NT2/D1 (cell line): ENCODE measurements at regions not wholly inside any gene's neighbourhood (a gene's known extent, or its start where the extent isn't known, plus 50 kb on each side); places are given as distances from the start of the nearest gene placed in this dataset.

Experiments
- DNase-seq: peaks from one replicate; pipeline ENCODE4 v3.0.0-alpha.2; 2011; ENCODE audit warnings: low read depth, low spot score
- H3K27me3 ChIP-seq: 2 replicates; pipeline ENCODE4 v1.6.0; 2011; ENCODE audit warnings: mild to moderate bottlenecking; ENCODE audit not compliant: insufficient read length, insufficient read depth
- H3K36me3 ChIP-seq: 2 replicates; pipeline ENCODE4 v1.6.1; 2011; ENCODE audit warnings: mild to moderate bottlenecking, low read length, mixed read lengths; ENCODE audit not compliant: insufficient read depth, insufficient read length
- H3K4me1 ChIP-seq: 2 replicates; pipeline ENCODE4 v1.5.1; 2011; ENCODE audit not compliant: insufficient read depth, insufficient read length
- H3K4me3 ChIP-seq: 2 replicates; pipeline ENCODE4 v1.5.1; 2011; ENCODE audit warnings: low read depth; ENCODE audit not compliant: insufficient read length
- H3K9ac ChIP-seq: 2 replicates; pipeline ENCODE4 v1.6.0; 2011; ENCODE audit warnings: low read depth; ENCODE audit not compliant: insufficient read length
- H3K9me3 ChIP-seq: 2 replicates; pipeline ENCODE4 v1.5.1; 2011; ENCODE audit warnings: mild to moderate bottlenecking, low read length; ENCODE audit not compliant: insufficient read depth
- SUZ12 ChIP-seq: IDR thresholded peaks from 2 replicates; pipeline ENCODE4 v1.6.1; 2011; ENCODE audit not compliant: insufficient read length, insufficient read depth; ENCODE audit errors: extremely low read depth
- YY1 ChIP-seq: IDR thresholded peaks from 2 replicates; pipeline ENCODE4 v1.6.1; 2011; ENCODE audit not compliant: insufficient read length, insufficient read depth
- ZNF274 ChIP-seq: IDR thresholded peaks from 2 replicates; pipeline ENCODE4 v1.6.1; 2011; ENCODE audit warnings: mild to moderate bottlenecking, low read depth, low read length

- no peak for TF ChIP-seq SUZ12
- TF ChIP-seq ZNF274, result no peak
- TF ChIP-seq YY1, result no peak
- H3K27me3 ChIP-seq, result no peaks in the 10 kb centered on the region
Measured at GRCh38 chr17:5635949-5636348, 51.6 kb upstream of the NLRP1 start.

GRCh38 chr17:5638596-5638995 lies 54.3 kb upstream of the NLRP1 start:
- no peaks in the 10 kb centered on the region for H3K27me3 ChIP-seq
- no peak overlapping the region for H3K4me3 ChIP-seq
- no peaks in the 10 kb centered on the region for H3K9me3 ChIP-seq
- H3K36me3 ChIP-seq, result no peaks in the 10 kb centered on the region
- no peak for TF ChIP-seq ZNF274
- no peak for TF ChIP-seq SUZ12
- TF ChIP-seq YY1, result no peak
- H3K4me1 ChIP-seq, result no peaks in the 10 kb centered on the region
- no peak for DNase-seq
- no peak overlapping the region for H3K9ac ChIP-seq

More at GRCh38 chr17:5635949-5636348, 51.6 kb upstream of the NLRP1 start:
- H3K4me3 ChIP-seq, result no peak overlapping the region
- H3K4me1 ChIP-seq, result no peaks in the 10 kb centered on the region
- H3K9ac ChIP-seq, result no peak overlapping the region
- no peaks in the 10 kb centered on the region for H3K9me3 ChIP-seq
- DNase-seq, result no peak
- H3K36me3 ChIP-seq, result no peaks in the 10 kb centered on the region

- no peak for TF ChIP-seq SUZ12
- TF ChIP-seq ZNF274, result no peak
- TF ChIP-seq YY1, result no peak
- Histone ChIP-seq H3K9me3 (no peaks in the 10 kb centered on the region), H3K4me1 (no peaks in the 10 kb centered on the region), H3K36me3 (no peaks in the 10 kb centered on the region), H3K27me3 (no peaks in the 10 kb centered on the region), H3K9ac (no peak overlapping the region), H3K4me3 (no peak overlapping the region)
- DNase-seq, result no peak
Measured at GRCh38 chr17:5640726-5641125, 56.4 kb upstream of the NLRP1 start.

- Histone ChIP-seq H3K4me3 (no peak overlapping the region), H3K9me3 (no peaks in the 10 kb centered on the region), H3K4me1 (no peaks in the 10 kb centered on the region), H3K36me3 (no peaks in the 10 kb centered on the region), H3K27me3 (no peaks in the 10 kb centered on the region), H3K9ac (no peak overlapping the region)
- TF ChIP-seq ZNF274, result no peak
- TF ChIP-seq YY1, result no peak
- no peak for TF ChIP-seq SUZ12
- DNase-seq, result no peak
Measured at GRCh38 chr17:5642752-5643151, 58.4 kb upstream of the NLRP1 start.

- Histone ChIP-seq H3K4me3 (no peak overlapping the region), H3K4me1 (no peaks in the 10 kb centered on the region), H3K9me3 (no peaks in the 10 kb centered on the region), H3K36me3 (no peaks in the 10 kb centered on the region), H3K27me3 (no peaks in the 10 kb centered on the region), H3K9ac (no peak overlapping the region)
- DNase-seq, result no peak
- TF ChIP-seq SUZ12, result no peak
- TF ChIP-seq YY1, result no peak
Measured at GRCh38 chr17:5644065-5644464, 59.8 kb upstream of the NLRP1 start.

GRCh38 chr17:5651348-5651747 lies 67.0 kb upstream of the NLRP1 start:
- no peaks in the 10 kb centered on the region for H3K4me1 ChIP-seq
- H3K9ac ChIP-seq, result no peak overlapping the region
- H3K9me3 ChIP-seq, result peaks cover 8% of the 10 kb centered on the region
- DNase-seq, result no peak
- H3K27me3 ChIP-seq, result no peaks in the 10 kb centered on the region
- TF ChIP-seq ZNF274 (no peak), SUZ12 (no peak), YY1 (no peak)
- no peaks in the 10 kb centered on the region for H3K36me3 ChIP-seq
- no peak overlapping the region for H3K4me3 ChIP-seq

- peaks cover 4% of the 10 kb centered on the region for H3K4me1 ChIP-seq
- no peak for DNase-seq
- H3K9me3 ChIP-seq, result no peaks in the 10 kb centered on the region
- no peaks in the 10 kb centered on the region for H3K36me3 ChIP-seq
- H3K4me3 ChIP-seq, result no peak overlapping the region
- H3K27me3 ChIP-seq, result no peaks in the 10 kb centered on the region
- TF ChIP-seq YY1 (no peak), SUZ12 (no peak), ZNF274 (no peak)
- H3K9ac ChIP-seq, result no peak overlapping the region
Measured at GRCh38 chr17:5661491-5662125, 77.3 kb upstream of the NLRP1 start.
